H7 (cell line): ENCODE measurements at regions not wholly inside any gene's neighbourhood (a gene's known extent, or its start where the extent isn't known, plus 50 kb on each side); places are given as distances from the start of the nearest gene placed in this dataset.
A peak's percentile ranks its signal among the peaks of the same experiment; 100 is the strongest.

ENCODE experiments used
- DNase-seq: peaks from one replicate; pipeline ENCODE4 v3.0.0; 2012
- H3K27me3 ChIP-seq: 2 replicates; pipeline ENCODE4 v1.6.0; 2011; ENCODE audit warnings: mild to moderate bottlenecking, low read length; ENCODE audit not compliant: control insufficient read depth, insufficient read depth
- H3K36me3 ChIP-seq: replicated peaks from 2 replicates; pipeline ENCODE4 v1.5.1; 2011; ENCODE audit warnings: low read length; ENCODE audit not compliant: control insufficient read depth, insufficient read depth
- H3K4me3 ChIP-seq: 2 replicates; pipeline ENCODE4 v1.5.1; 2011; ENCODE audit warnings: low read depth, mild to moderate bottlenecking, control low read depth, low read length, moderate library complexity; ENCODE audit not compliant: insufficient read depth

DNA sequence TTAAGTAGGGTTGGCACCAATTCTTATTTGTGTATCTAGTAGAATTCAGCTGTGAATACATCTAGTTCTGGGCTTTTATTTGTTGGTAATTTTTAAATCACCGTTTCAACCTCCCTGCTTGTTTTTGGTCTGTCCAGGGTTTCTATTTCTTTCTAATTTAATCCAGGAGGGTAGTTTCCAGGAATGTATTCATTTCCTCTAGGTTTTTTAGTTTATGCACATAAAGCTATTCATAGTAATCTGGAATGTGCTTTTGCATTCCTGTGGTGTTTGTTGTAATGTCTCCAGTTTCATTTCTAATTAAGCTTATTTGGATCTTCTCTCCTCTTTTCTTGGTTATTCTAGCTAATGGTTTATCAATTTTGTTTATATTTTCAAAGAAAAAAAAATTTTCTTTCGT lies 1361.8 kb upstream of the DDX18 start:
- H3K27me3 ChIP-seq, result no peaks in the 10 kb centered on the region
- H3K4me3 ChIP-seq, result no peak overlapping the region
- DNase-seq, result no peak
- no peaks in the 10 kb centered on the region for H3K36me3 ChIP-seq

DNA sequence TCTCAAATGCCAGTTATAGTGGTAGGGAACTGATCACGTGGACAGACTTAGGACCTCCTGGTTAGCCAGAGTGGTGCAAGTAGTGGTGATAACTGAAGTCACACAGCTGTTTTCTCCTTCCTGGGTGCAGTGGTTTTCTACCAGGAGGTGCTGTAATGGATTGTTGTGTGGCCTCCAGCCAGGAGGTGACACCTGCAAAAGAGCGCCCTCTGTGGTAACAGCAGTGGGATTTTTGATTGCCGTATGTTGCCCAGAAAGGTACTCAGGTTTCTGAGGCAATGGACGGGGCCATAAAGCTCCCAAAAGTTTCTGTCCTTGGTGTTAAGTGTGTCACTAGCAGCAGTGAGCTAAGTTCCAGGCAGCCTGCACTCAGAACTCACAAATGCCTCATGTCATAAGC lies 1358.1 kb upstream of the DDX18 start:
- Histone ChIP-seq H3K36me3 (no peaks in the 10 kb centered on the region), H3K27me3 (no peaks in the 10 kb centered on the region), H3K4me3 (no peak overlapping the region)
- DNase-seq, result no peak

DNA sequence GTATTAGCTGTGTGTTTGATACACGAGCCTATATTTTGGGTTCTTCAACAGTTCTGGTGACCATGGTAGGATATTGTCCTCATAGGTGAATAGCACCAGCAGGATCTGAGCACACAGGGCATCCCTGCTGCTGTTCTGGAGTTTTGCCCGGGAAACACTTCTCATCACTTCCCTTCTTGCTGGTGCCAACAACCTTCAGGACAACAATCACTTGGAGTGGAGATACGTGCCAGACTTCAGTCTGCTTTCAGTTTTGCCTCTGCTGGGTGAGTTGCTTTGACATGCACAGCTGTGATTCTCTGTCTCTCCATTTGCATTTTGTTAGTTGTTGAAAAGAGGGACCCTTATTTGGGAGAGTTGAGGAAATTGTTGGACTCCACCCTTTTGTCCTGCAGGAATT lies 1347.2 kb upstream of the DDX18 start:
- DNase-seq, result no peak

DNA sequence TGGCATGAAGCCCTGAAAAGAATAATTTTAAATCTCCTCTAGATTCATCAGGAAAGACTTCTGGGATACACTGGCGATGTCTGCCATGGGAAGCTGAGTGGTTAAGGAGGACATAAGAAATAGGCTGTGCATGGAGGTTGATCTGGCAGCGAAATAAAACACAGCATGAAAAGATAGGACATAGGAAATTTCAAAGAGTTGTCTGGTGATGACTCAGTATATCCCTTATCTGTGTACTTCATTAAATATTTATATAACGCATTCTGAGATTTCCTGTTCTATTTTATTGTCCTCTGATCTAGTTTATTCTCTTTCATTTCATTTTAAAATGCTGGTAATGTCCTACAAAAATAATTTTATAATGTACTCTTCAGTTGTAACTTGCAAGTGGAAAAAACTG lies 1337.3 kb upstream of the DDX18 start:
- H3K36me3 ChIP-seq, result no peaks in the 10 kb centered on the region
- DNase-seq, result no peak
- no peaks in the 10 kb centered on the region for H3K27me3 ChIP-seq
- no peak overlapping the region for H3K4me3 ChIP-seq

More for the DNA sequence above, 1347.2 kb upstream of the DDX18 start:
- no peaks in the 10 kb centered on the region for H3K27me3 ChIP-seq
- H3K4me3 ChIP-seq, result no peak overlapping the region
- no peaks in the 10 kb centered on the region for H3K36me3 ChIP-seq

DNA sequence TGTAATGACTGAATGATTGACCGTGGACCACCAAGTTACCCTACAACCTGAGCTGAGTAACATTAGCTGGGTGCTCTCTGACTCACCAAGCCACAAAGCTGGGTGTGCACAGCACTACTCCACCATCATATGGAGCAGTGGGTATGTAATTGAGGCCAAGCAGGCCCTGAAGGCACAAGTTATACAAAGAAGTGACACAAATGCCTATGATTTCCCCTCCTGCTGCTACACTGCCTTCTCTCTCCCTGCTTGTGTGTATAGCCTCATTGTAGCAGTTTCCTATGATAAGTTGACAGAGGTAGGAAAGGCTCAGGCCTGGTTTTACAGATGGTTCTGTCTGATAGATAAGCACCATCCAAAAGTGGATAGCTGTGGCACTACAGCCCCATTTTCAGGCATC lies 1327.2 kb upstream of the DDX18 start:
- no peak overlapping the region for H3K4me3 ChIP-seq

DNA sequence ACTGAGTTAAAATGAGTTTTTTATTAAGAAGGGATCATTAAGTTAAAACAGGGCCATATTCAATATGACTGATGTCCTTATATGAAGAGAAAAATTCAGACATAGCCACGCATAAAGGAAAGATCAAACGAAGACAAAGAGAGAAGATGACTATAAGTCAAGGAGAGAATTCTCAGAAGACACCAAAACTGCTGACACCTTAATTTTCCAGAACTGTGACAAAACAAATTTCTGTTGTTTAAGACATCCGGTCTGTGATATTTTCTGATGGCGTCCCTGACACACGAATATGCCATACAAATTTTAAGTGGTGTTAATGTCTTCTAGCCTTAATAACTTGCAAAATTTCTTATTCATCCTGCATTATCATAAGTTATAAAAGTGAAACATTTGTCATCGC lies 1325.2 kb upstream of the DDX18 start:
- no peaks in the 10 kb centered on the region for H3K27me3 ChIP-seq
- H3K36me3 ChIP-seq, result no peaks in the 10 kb centered on the region
- no peak overlapping the region for H3K4me3 ChIP-seq
- no peak for DNase-seq

More for the DNA sequence above, 1327.2 kb upstream of the DDX18 start:
- Histone ChIP-seq H3K27me3 (no peaks in the 10 kb centered on the region), H3K36me3 (no peaks in the 10 kb centered on the region)
- DNase-seq, result no peak

DNA sequence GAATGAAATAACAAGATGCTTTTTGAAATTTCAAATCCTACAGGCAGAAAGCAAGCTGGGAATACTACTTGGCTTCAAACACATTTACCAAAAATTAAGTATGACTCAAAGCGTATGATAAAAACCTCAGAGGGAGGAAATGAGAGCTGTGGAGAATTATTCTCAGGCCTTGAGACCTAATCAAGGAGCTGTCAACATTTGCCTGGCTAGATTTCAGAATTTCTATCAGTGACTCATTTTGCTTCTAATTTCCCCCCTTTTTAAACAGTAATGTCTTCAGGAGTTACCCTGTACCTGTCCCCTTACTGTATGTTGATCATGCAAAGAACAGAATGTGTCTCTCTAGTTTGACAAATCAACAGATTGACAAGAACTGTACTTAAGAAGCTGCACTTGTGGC lies 1324.5 kb upstream of the DDX18 start:
- DNase-seq, result no peak
- H3K4me3 ChIP-seq, result no peak overlapping the region
- H3K36me3 ChIP-seq, result no peaks in the 10 kb centered on the region
- no peaks in the 10 kb centered on the region for H3K27me3 ChIP-seq

DNA sequence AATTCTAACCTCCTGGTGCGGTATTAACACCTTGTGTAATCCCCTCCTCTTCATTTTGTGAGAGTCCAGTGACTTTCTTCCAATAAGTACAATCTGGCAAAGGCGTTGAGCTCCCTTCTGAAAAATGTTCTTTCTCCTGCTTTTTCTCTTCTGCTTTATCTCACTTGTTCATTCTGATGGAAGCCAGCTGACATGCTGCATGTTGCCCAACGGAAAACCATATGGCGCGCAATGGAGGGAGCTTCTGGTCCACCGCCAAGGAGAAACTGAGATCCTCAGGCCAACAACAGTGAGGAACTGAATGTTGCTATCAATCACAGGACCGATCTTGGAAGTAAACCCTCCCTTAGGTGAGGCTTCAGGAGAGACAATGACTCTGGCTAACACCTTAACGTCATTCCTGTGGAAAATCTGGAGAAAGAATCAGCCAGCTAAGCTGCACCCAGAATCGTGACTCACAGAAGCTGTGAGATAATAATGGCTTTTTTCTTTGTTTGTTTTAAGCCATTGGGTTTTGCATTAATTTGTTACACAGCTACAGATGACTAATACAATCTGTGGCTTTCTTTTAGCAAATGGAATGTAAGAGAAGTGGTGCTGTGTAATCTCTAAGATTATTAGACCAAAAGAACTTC lies 1323.9 kb upstream of the DDX18 start:
- DNase-seq, result no peak
- Histone ChIP-seq H3K4me3 (no peak overlapping the region), H3K36me3 (no peaks in the 10 kb centered on the region), H3K27me3 (no peaks in the 10 kb centered on the region)

DNA sequence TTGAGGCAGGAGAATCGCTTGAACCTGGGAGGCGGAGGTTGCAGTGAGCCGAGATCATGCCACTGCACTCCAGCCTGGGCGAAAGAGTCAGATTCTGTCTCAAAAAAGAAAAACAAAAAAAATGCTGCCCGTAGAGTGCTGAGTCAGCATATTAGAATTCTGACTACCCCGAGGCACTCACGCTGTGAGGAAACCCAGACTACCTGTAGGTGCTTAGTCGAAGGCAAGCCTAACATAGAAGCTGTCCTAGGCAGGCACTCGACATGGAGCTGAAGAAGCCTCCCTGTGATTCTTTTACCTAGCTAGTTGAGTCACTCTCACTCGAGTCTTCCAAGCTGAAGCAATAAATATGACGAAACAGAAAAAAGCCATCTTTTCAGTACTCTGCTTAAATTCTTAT lies 1323.2 kb upstream of the DDX18 start:
- H3K36me3 ChIP-seq, result no peaks in the 10 kb centered on the region
- no peak for DNase-seq
- H3K4me3 ChIP-seq, result no peak overlapping the region
- H3K27me3 ChIP-seq, result no peaks in the 10 kb centered on the region

DNA sequence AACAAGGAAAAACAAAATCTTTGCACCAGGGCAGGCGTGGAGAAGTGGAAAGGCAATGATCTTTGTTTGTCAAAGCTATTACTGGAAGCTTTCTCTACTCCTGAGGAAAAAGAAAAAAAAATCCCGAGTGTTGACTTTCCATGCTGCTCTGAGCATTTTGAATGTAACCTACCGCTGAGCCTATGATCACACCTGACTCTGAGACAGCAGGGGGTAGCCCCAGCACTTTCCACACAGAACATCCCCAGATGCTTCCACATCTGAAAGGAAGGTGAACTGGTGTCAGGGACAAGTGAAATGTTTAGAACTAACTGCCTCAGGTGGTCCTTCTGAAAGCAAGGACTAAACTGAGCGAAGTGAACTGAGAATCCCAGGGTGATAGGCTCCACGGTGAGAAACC lies 1315.1 kb upstream of the DDX18 start:
- no peak overlapping the region for H3K4me3 ChIP-seq
- no peaks in the 10 kb centered on the region for H3K27me3 ChIP-seq
- H3K36me3 ChIP-seq, result no peaks in the 10 kb centered on the region
- DNase-seq, result no peak

DNA sequence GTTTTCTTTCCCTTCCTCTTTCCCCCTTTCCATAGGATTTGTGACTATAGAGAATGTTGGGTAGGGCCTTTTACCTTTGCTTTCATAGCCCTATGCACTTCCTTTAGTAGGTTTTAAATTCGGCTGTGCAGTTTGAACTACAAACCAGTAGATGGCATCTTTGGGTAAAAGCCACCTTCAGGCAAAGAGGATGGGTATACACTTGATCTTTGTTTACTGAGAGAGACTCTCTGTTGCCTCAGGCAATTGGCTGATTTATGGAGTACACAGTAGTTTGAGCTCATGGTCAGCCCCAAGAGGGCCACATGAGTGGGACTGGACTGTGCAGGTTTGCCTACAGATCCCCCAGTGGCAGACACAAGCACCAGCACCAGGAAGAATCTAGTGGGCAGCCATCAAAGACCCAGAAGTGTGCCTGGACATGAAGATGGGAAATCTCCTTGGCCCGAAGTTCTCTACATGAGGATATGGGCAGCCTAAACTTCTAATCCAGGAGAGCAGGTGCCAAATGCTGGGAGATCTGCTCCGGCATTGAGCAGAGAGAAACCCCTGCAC lies 1304.3 kb upstream of the DDX18 start:
- DNase-seq, result peak; percentile 3
- no peaks in the 10 kb centered on the region for H3K36me3 ChIP-seq
- H3K27me3 ChIP-seq, result no peaks in the 10 kb centered on the region
- H3K4me3 ChIP-seq, result no peak overlapping the region

DNA sequence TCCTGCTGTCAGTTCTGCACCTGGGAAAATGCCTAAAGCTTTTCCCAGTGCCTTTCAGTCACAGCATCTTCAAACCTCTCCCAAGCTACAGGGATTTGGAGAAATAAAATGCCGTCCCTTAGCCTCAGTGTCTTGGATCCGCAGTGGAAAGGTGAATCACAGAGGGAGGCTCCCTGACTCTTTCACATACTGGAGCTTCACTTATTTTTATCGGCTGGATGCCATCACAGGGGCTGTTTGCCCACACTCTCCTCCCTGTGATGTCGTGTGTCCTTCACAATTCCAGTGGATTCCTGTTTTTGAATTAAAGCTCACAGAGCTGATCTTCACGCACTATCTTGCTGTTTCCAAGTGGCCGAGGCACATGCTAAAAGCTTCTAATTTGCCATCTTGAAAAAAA lies 1303.1 kb upstream of the DDX18 start:
- Histone ChIP-seq H3K27me3 (no peaks in the 10 kb centered on the region), H3K4me3 (no peak overlapping the region), H3K36me3 (no peaks in the 10 kb centered on the region)
- DNase-seq, result no peak

DNA sequence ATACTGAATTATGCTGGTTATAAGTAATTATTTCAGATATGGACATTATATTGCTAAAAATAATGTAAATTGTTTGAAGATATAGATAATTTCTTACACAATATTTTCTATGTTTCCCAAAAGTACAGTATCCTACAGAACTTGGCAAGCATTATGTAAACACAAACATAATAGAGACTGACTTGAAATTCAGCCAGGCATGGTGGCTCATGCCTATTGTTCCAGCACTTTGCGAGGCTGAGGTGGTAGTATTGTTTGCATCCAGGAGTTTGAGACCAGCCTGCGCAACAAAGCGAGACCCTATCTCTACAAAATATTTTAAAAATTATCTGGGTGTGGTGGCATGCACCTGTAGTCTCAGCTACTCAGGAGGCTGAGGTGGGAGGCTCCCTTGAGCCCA lies 1300.5 kb upstream of the DDX18 start:
- Histone ChIP-seq H3K27me3 (no peaks in the 10 kb centered on the region), H3K4me3 (no peak overlapping the region), H3K36me3 (no peaks in the 10 kb centered on the region)
- no peak for DNase-seq

DNA sequence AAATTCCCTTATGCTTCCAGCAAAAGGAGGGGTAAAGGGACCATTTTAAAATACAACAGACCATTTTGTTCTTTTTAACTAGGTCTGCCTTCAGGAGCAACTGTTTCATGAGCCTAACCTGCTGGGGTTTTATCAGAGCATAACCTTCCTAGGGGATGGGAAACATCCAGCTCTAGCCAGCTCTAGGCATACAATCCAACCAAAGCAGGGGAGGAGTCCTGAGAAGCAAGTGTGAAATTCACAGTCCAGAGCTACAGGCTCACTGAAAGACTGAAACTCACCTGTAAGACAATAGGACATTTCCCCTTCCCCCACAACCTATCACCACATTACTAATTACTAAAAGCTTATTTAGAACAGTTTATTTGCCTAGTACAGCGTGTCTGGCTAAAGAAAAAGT lies 1296.6 kb upstream of the DDX18 start:
- Histone ChIP-seq H3K4me3 (no peak overlapping the region), H3K27me3 (no peaks in the 10 kb centered on the region), H3K36me3 (no peaks in the 10 kb centered on the region)
- no peak for DNase-seq

DNA sequence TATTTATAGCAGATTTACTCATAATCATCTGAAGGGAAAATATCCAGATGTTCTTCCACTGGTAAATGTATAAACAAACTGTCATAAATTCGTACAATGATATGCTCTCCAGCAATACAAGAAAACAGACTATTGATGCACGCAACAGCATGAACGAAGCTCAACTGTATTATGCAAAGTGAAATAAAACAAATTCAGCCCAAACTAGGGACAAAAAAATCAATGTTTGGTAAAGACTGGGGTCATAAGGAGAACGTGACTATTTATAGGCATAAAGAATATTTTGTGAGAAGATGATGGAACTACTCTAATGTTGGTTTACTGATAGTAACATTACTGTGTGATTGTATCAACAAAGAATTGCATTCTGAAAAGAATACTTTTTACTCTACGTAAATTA lies 1276.7 kb upstream of the DDX18 start:
- no peak for DNase-seq
- Histone ChIP-seq H3K27me3 (no peaks in the 10 kb centered on the region), H3K4me3 (no peak overlapping the region), H3K36me3 (no peaks in the 10 kb centered on the region)
